Transverse colon (tissue), 4 donors: ENCODE measurements at regions not wholly inside any gene's neighbourhood (a gene's known extent, or its start where the extent isn't known, plus 50 kb on each side); places are given as distances from the start of the nearest gene placed in this dataset.

ENCODE experiments used
- DNase-seq: peaks from one replicate; pipeline ENCODE4 v3.0.0-alpha.2; 2019
- H3K27ac ChIP-seq, 4 donors: fragments of 200-600 bp; sonication (generic); 2 replicates each; pipeline ENCODE4 v1.5.1; 2016 to 2018; ENCODE audit warnings: inconsistent platforms in 4 of 4
- H3K27me3 ChIP-seq: fragments of 200-600 bp; sonication (generic); 2 replicates; pipeline ENCODE4 v1.5.1; 2017; ENCODE audit warnings: inconsistent platforms
- H3K36me3 ChIP-seq, 4 donors: fragments of 200-600 bp; sonication (generic); 2 replicates each; pipeline ENCODE4 v1.5.1; 2017 to 2019; ENCODE audit warnings: inconsistent platforms in 4 of 4
- H3K4me1 ChIP-seq, 4 donors: fragments of 200-600 bp; sonication (generic); 2 replicates each; pipeline ENCODE4 v1.5.1; 2017 to 2020; ENCODE audit warnings: inconsistent platforms in 4 of 4
- H3K4me3 ChIP-seq, 4 donors: fragments of 200-600 bp; sonication (generic); 1 replicate in 1 of 4; 2 replicates in 3 of 4; pipeline versions ENCODE4 v1.5.1 to v1.6.1; 2017 to 2019; ENCODE audit warnings: inconsistent platforms in 4 of 4
- H3K9me3 ChIP-seq, 2 donors: fragments of 200-600 bp; sonication (generic); 2 replicates each; pipeline ENCODE4 v1.5.1; 2017 to 2019; ENCODE audit warnings: inconsistent platforms in 2 of 2
- EP300 ChIP-seq: sonication (generic); formaldehyde crosslinking; IDR thresholded peaks from one replicate; pipeline ENCODE4 v1.6.1; 2017; ENCODE audit warnings: antibody characterized with exemption, low read depth
- POLR2A ChIP-seq: fragments of 450-650 bp; IDR thresholded peaks from one replicate; pipeline ENCODE4 v1.6.1; 2016; ENCODE audit warnings: antibody characterized with exemption, mild to moderate bottlenecking, moderate library complexity
- POLR2AphosphoS5 ChIP-seq, 3 donors: sonication (generic); formaldehyde crosslinking; IDR thresholded peaks; one replicate each; pipeline ENCODE4 v1.6.1; 2016; ENCODE audit warnings: antibody characterized with exemption in 3 of 3
- WGBS, 2 donors: methylation state at CpG; one replicate each; pipeline ENCODE4 v1.1.5; 2018; ENCODE audit warnings: low coverage in 1 of 2; 5-methylcytosine and 5-hydroxymethylcytosine counted together
- in situ Hi-C, 4 donors: fragments of 200-750 bp; cut with MboI; loops; one replicate each; pipeline versions ENCODE4 v1.15.0 to v1.15.1; 2017; ENCODE audit warnings: low sequenced_read_pairs in 3 of 4, low pct_ligation_motif_present in 1 of 4, low pct_unique_long_range_greater_than_20kb in 1 of 4
- intact Hi-C: fragments of 100-400 bp; cut with DNase I; formaldehyde crosslinking; loops from one replicate; pipeline ENCODE4 v1.15.1; 2023; ENCODE audit warnings: low total_unique reads
- TF ChIP-seq, protein P1 (sequence below), 5 experiments: fragments of 200-600 bp in 3 of 5; fragments of 450-650 bp in 2 of 5; sonication (generic) in 3 of 5; IDR thresholded peaks; 1 replicate in 2 of 5; 2 replicates in 3 of 5; pipeline ENCODE4 v1.5.1; 2016 to 2017; ENCODE audit warnings: antibody characterized with exemption in 5 of 5, inconsistent platforms in 3 of 5, mild to moderate bottlenecking in 2 of 5, moderate library complexity in 1 of 5

DNA sequence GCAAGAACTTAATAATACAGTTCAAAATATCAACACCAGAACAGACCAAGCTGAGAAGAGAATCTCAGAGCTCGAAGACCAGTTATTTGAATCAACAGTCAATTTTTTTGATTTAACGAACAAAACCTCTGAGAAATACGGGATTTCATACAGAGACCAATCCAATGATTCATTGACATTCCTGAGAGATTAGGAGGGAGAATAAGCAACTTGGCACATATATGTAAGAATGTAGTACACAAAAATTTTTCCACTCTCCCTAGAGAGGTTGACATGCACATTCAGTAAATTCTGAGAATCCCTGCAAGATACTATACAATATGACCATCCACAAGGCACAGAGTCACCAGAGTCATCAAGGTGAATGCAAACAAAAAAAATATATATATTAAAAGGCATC, 1577.3 kb upstream of the C9orf72 start:
- intact Hi-C loops: no loop called here
- H3K36me3 ChIP-seq: no peaks in the 10 kb centered on the region
- no peaks in the 10 kb centered on the region for H3K9me3 ChIP-seq
- no peak overlapping the region for H3K4me3 ChIP-seq
- TF ChIP-seq POLR2A (no peak), POLR2AphosphoS5 (IDR thresholded peaks at IDR 0.05) (no peak), EP300 (no peak)
- TF ChIP-seq, protein P1, sequence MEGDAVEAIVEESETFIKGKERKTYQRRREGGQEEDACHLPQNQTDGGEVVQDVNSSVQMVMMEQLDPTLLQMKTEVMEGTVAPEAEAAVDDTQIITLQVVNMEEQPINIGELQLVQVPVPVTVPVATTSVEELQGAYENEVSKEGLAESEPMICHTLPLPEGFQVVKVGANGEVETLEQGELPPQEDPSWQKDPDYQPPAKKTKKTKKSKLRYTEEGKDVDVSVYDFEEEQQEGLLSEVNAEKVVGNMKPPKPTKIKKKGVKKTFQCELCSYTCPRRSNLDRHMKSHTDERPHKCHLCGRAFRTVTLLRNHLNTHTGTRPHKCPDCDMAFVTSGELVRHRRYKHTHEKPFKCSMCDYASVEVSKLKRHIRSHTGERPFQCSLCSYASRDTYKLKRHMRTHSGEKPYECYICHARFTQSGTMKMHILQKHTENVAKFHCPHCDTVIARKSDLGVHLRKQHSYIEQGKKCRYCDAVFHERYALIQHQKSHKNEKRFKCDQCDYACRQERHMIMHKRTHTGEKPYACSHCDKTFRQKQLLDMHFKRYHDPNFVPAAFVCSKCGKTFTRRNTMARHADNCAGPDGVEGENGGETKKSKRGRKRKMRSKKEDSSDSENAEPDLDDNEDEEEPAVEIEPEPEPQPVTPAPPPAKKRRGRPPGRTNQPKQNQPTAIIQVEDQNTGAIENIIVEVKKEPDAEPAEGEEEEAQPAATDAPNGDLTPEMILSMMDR (IDR thresholded peaks at IDR 0.05): no peak
- no peak for DNase-seq
- no peak overlapping the region for H3K27ac ChIP-seq
- WGBS, 2 donors: 77 to 84% methylated on average over 3 of the region's 3 CpGs
- in situ Hi-C loops: loop anchor here in 1 of 4 donors (25.0 kb wide), 1 partner anchor 112 kb away; no protein-coding TSS in a partner anchor
- H3K27me3 ChIP-seq: no peaks in the 10 kb centered on the region
- H3K4me1 ChIP-seq: no peaks in the 10 kb centered on the region

DNA sequence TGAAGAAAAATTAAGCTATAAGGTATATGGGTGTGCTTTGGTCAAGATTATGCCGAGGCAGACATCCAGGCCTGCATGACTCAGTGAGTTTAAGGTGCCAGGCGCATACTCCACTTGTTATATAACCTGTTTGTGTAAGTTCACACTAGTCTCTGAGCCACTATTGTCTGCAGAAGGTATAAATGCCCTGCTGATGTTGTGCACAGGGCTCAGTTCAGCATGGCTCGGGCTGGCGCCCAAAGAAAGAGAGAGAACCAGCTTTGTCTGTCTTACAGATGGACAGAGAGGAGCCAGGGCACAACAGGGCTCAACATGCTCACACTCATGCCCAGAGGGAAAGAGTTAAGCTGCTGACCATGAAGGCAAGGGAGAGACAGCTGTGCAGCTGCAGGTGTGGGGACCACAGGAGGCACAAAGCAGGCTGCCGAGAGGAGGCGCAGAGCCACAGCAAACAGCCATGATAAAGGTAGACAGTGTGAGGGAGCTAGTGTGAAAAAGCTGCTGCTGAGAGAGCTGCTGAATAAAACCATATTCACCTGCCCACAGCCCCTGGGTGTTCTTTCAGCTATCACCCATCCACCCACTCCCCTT, 1587.6 kb upstream of the C9orf72 start:
- no peaks in the 10 kb centered on the region for H3K9me3 ChIP-seq
- no peak overlapping the region for H3K27ac ChIP-seq
- no peaks in the 10 kb centered on the region for H3K36me3 ChIP-seq
- H3K4me3 ChIP-seq: no peak overlapping the region
- TF ChIP-seq EP300 (no peak), POLR2A (no peak), POLR2AphosphoS5 (IDR thresholded peaks at IDR 0.05) (no peak)
- TF ChIP-seq, protein P1 (IDR thresholded peaks at IDR 0.05): no peak
- intact Hi-C loops (no loop called here), in situ Hi-C loops (loop anchor here in 1 of 4 donors (25.0 kb wide), 1 partner anchor 101 kb away; no protein-coding TSS in a partner anchor)
- no peaks in the 10 kb centered on the region for H3K27me3 ChIP-seq
- H3K4me1 ChIP-seq: no peaks in the 10 kb centered on the region
- WGBS, 2 donors: 81 to 85% methylated on average over 2 to 6 of the region's 6 CpGs
- DNase-seq: no peak

DNA sequence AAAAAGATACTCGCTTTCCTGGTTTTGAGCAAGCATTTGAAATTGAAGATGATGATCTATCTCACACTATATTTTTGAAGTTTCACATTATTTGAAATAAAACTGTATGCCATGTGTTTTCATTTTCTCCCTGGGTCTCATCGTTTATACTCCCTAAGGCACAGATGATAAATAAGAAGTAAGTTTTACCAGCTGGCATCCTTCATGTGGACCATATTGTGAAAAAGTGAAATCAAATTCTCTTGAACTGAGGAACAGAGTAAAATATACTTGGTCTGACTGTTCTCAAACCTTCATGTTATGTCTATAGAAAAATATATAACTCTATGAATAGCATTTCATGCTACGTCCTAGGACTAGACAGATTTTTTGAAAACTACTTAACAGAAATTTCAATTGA, 1600.9 kb upstream of the C9orf72 start:
- in situ Hi-C loops (loop anchor here in 1 of 4 donors (25.0 kb wide), 1 partner anchor 88 kb away; no protein-coding TSS in a partner anchor), intact Hi-C loops (no loop called here)
- TF ChIP-seq, protein P1 (IDR thresholded peaks at IDR 0.05): no peak
- TF ChIP-seq EP300: no peak
- TF ChIP-seq POLR2AphosphoS5 (IDR thresholded peaks at IDR 0.05): no peak
- TF ChIP-seq POLR2A: no peak
- Histone ChIP-seq H3K27ac (no peak overlapping the region), H3K4me3 (no peak overlapping the region), H3K27me3 (no peaks in the 10 kb centered on the region), H3K9me3 (no peaks in the 10 kb centered on the region), H3K4me1 (no peaks in the 10 kb centered on the region), H3K36me3 (no peaks in the 10 kb centered on the region)
- 66 to 81% methylated on average over 3 of the region's 3 CpGs for WGBS, 2 donors
- no peak for DNase-seq

DNA sequence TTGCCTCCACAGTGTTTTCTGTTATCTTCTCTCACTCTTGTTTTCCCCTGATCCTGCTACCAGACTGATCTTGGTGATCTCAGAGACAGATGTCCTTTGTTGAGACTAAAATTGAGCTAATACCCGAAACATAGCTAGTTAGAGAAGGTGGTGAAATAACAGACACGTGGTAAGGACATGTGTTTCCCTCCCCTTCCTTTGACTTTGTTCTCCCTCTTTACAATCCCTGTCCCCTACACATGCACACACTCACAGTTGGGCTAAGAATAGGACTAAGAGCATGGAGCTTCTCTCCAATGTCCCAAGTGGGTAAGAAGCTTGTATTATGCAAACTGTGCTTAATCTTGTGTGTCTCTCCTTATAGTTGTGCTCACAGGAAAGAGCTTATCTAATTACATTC, 1603.0 kb upstream of the C9orf72 start:
- DNase-seq: no peak
- no peaks in the 10 kb centered on the region for H3K9me3 ChIP-seq
- H3K27me3 ChIP-seq: no peaks in the 10 kb centered on the region
- H3K4me3 ChIP-seq: no peak overlapping the region
- intact Hi-C loops (no loop called here), in situ Hi-C loops (no loop called here)
- no peaks in the 10 kb centered on the region for H3K4me1 ChIP-seq
- no peak overlapping the region for H3K27ac ChIP-seq
- WGBS, 2 donors: 67 to 77% methylated on average over 2 of the region's 2 CpGs
- no peaks in the 10 kb centered on the region for H3K36me3 ChIP-seq
- TF ChIP-seq POLR2A (no peak), EP300 (no peak), POLR2AphosphoS5 (IDR thresholded peaks at IDR 0.05) (no peak)
- TF ChIP-seq, protein P1 (IDR thresholded peaks at IDR 0.05): no peak
